Upper lobe of left lung (tissue), 4 donors: ENCODE measurements at regions not wholly inside any gene's neighbourhood (a gene's known extent, or its start where the extent isn't known, plus 50 kb on each side); places are given as distances from the start of the nearest gene placed in this dataset.

ENCODE experiments used
- EP300 ChIP-seq, 4 donors: sonication (generic); formaldehyde crosslinking; IDR thresholded peaks; one replicate each; pipeline ENCODE4 v1.5.1; 2017; ENCODE audit warnings: antibody characterized with exemption in 4 of 4, control low read depth in 2 of 4
- POLR2A ChIP-seq, 4 donors: fragments of 450-650 bp; IDR thresholded peaks; one replicate each; pipeline ENCODE4 v1.5.1; 2016 to 2017; ENCODE audit warnings: antibody characterized with exemption in 4 of 4, mild to moderate bottlenecking in 2 of 4
- TF ChIP-seq, protein P1 (sequence below), 6 experiments: fragments of 450-650 bp in 4 of 6; fragments of 200-600 bp in 2 of 6; sonication (generic) in 2 of 6; IDR thresholded peaks; one replicate each; pipeline ENCODE4 v1.5.1; 2016 to 2019; ENCODE audit warnings: antibody characterized with exemption in 6 of 6

DNA sequence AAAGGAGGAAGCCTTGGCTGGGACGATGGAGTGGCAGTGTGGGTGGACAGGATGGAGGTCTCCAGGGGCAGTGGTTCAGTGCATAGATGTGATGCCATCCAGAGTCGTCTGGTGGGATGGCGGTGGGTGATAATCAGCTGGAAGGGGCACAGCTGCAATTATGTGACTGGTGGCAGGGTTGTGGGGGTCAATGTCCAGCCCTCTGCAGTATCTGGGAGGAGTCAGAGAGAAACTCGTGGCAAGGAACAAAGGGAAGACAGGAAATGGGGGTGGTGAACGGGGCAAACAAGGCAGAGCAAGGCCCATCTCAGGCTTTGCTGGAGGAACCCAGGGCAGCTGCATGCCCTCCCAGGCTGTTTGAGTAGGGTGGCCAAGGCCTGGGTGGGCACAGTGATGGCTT lies 118.3 kb upstream of the USP24 start:
- TF ChIP-seq POLR2A (IDR thresholded peaks at IDR 0.05), result no peak
- no peak for TF ChIP-seq EP300 (IDR thresholded peaks at IDR 0.05)
- TF ChIP-seq, protein P1, sequence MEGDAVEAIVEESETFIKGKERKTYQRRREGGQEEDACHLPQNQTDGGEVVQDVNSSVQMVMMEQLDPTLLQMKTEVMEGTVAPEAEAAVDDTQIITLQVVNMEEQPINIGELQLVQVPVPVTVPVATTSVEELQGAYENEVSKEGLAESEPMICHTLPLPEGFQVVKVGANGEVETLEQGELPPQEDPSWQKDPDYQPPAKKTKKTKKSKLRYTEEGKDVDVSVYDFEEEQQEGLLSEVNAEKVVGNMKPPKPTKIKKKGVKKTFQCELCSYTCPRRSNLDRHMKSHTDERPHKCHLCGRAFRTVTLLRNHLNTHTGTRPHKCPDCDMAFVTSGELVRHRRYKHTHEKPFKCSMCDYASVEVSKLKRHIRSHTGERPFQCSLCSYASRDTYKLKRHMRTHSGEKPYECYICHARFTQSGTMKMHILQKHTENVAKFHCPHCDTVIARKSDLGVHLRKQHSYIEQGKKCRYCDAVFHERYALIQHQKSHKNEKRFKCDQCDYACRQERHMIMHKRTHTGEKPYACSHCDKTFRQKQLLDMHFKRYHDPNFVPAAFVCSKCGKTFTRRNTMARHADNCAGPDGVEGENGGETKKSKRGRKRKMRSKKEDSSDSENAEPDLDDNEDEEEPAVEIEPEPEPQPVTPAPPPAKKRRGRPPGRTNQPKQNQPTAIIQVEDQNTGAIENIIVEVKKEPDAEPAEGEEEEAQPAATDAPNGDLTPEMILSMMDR (IDR thresholded peaks at IDR 0.05), result no peak
